PFSK-1 (cell line): ENCODE measurements at regions not wholly inside any gene's neighbourhood (a gene's known extent, or its start where the extent isn't known, plus 50 kb on each side); places are given as distances from the start of the nearest gene placed in this dataset.

ENCODE experiments used
- FOXP2 ChIP-seq: optimal IDR thresholded peaks from 2 replicates; pipeline ENCODE3; 2011; ENCODE audit warnings: borderline replicate concordance, control low read depth, inconsistent platforms; ENCODE audit not compliant: insufficient read depth; ENCODE audit errors: extremely low read length, extremely low read depth
- POLR2AphosphoS5 ChIP-seq: IDR thresholded peaks from 2 replicates; pipeline ENCODE4 v1.6.1; 2012; ENCODE audit warnings: low read depth, mild to moderate bottlenecking, control low read depth, low read length, moderate library complexity
- SIN3A ChIP-seq: IDR thresholded peaks from 2 replicates; pipeline ENCODE4 v1.6.1; 2012; ENCODE audit warnings: mild to moderate bottlenecking, low read length, moderate library complexity, borderline replicate concordance; ENCODE audit not compliant: insufficient read depth
- TAF1 ChIP-seq: IDR thresholded peaks from 2 replicates; pipeline ENCODE4 v1.6.1; 2012; ENCODE audit warnings: low read length, control low read depth, borderline replicate concordance; ENCODE audit not compliant: insufficient read depth
- TF ChIP-seq, protein P1 (sequence below), 2 experiments: IDR thresholded peaks; 2 replicates each; pipeline versions ENCODE4 v1.6.1 to v1.8.0; 2011 to 2012; ENCODE audit warnings: low read depth in 2 of 2, low read length in 2 of 2, control low read depth in 1 of 2, inconsistent platforms in 1 of 2, mild to moderate bottlenecking in 1 of 2, moderate library complexity in 1 of 2; ENCODE audit not compliant: insufficient read depth in 1 of 2

DNA sequence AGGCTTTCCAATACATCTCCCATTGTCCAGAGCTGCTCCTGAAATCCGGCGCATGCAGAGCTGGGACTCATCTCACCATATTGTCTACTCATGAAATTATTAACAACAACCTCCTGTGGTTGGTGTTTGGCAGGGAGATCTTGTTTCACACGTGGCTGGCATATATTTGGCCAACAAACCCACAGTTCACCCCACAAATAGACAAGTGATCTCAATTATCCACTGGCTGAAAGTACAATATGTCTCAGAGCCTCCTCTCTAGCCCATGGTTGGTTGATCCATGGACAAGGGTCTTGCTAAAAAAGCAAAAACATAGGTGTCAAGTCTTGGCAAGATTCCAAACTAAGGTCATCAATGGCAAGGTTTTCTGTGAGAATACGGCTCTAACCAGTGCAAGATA is 386.9 kb downstream of the ETS1 start:
- no peak for TF ChIP-seq TAF1
- TF ChIP-seq POLR2AphosphoS5, result no peak
- no peak for TF ChIP-seq SIN3A
- TF ChIP-seq, protein P1, sequence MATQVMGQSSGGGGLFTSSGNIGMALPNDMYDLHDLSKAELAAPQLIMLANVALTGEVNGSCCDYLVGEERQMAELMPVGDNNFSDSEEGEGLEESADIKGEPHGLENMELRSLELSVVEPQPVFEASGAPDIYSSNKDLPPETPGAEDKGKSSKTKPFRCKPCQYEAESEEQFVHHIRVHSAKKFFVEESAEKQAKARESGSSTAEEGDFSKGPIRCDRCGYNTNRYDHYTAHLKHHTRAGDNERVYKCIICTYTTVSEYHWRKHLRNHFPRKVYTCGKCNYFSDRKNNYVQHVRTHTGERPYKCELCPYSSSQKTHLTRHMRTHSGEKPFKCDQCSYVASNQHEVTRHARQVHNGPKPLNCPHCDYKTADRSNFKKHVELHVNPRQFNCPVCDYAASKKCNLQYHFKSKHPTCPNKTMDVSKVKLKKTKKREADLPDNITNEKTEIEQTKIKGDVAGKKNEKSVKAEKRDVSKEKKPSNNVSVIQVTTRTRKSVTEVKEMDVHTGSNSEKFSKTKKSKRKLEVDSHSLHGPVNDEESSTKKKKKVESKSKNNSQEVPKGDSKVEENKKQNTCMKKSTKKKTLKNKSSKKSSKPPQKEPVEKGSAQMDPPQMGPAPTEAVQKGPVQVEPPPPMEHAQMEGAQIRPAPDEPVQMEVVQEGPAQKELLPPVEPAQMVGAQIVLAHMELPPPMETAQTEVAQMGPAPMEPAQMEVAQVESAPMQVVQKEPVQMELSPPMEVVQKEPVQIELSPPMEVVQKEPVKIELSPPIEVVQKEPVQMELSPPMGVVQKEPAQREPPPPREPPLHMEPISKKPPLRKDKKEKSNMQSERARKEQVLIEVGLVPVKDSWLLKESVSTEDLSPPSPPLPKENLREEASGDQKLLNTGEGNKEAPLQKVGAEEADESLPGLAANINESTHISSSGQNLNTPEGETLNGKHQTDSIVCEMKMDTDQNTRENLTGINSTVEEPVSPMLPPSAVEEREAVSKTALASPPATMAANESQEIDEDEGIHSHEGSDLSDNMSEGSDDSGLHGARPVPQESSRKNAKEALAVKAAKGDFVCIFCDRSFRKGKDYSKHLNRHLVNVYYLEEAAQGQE (IDR thresholded peaks at IDR 0.05; ENCODE audit: insufficient read depth in 1 of 2, low read depth in 2 of 2, low read length in 2 of 2), result no peak
- TF ChIP-seq FOXP2, result no peak

DNA sequence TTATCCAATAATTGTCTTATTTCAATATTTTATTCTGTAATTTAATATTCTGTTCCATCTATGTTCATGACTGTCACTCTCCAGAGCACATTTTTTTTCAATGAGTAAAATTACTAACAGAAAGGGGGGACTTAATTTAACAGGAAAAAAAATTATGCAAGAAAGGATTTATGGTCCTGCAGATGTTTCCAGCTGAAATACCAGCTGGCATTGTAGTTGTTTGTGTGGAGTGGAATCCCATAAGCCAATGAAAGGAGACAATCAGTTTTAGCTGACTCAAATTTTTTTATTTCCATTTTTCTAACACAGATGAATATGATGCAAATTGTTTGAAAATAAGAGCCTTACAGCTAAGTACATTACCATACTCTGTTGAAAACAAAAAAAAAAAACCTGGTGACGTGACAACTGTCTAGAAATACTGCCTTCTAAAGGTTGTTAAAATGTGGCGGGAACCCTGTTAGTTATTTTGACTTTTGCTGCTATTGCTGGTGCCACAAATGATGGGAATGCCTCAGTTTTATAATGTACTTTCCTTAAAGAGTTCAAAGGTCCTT is 389.1 kb downstream of the ETS1 start:
- TF ChIP-seq SIN3A (no peak), TAF1 (no peak)

DNA sequence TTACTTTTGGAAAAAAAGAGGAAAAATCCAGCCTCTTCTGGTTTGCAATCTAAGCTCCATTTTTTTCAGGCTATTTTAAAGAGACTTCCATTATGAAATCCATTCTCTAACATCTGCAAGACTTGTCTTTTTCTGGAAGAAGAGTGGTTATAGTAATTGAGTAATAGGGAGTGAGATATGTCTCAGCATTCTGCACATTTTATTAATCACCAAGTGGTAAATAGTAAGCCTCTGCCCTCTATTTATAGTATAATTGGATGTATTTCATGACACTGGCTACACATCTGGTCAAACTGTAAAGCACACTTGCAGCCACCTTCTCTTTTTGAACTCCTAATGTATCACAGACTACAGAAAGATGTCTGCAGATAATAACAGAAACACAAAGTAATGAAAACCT is 391.1 kb downstream of the ETS1 start:
- TF ChIP-seq FOXP2 (no peak), SIN3A (no peak), TAF1 (no peak), POLR2AphosphoS5 (no peak)
- TF ChIP-seq, protein P1 (IDR thresholded peaks at IDR 0.05; ENCODE audit: insufficient read depth in 1 of 2, low read depth in 2 of 2, low read length in 2 of 2), result no peak

DNA sequence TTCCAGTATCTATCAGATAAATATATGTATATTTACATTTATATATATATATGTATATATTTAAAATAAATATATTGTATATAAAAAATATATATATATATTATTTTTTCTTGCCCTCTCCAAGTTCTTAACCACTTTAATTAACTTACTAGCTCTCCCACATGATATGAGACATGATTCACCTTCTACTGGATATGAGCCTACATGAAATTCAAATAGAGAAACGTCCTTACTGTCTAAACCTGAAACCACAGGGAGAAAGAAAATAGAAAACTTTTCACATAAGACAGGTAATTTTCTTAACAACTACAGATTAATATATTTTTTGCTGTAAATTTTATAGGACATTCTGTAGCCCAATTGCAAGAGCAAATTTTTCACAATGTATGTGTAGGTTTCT is 391.6 kb downstream of the ETS1 start:
- TF ChIP-seq, protein P1 (IDR thresholded peaks at IDR 0.05; ENCODE audit: insufficient read depth in 1 of 2, low read depth in 2 of 2, low read length in 2 of 2), result no peak
- peak; percentile 29; the same call in 1 of the 2 replicates for TF ChIP-seq TAF1

DNA sequence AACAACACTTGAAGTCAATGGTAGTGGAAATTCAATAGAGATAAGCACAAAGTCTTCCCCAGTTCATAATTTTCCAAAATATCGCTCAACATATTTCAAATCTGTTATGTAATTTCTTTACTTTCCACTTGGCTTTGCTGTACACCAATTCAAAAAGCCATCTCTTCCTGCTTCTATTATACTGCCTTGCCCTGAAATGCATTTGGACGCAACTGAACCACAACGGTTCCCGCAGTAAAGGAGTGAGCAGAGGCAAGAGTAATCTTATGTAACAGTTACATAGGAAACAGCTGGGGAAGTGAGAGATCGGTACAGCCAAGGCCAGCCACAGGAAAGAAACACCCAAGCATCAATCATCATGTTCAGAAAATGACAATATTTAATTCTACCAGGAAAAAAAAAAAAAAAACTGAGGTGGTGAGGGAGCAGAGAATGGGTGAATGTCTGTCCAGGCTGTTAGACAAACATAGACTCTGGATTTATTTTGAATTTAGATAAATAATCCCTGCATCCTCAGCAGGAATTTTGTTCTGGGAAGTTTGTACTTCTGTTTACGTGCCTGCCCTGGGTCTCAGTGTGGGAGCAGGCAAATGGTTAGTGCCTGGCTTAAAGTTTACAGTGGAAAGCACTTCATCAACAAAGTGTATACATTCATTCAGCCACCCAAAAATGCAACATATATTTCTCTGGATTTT is 392.2 kb downstream of the ETS1 start:
- TF ChIP-seq, protein P1 (IDR thresholded peaks at IDR 0.05; ENCODE audit: insufficient read depth in 1 of 2, low read depth in 2 of 2, low read length in 2 of 2), result peak in 1 of 2 experiments; percentile 38; a peak in 1 of 4 replicates
- TF ChIP-seq POLR2AphosphoS5 (peak; percentile 47), TAF1 (0 out of 2 replicates have a peak, but pooled peaks have one; percentile 25), SIN3A (peak; percentile 93), FOXP2 (peak; percentile 60)
